Skin epidermis (tissue), 12 donors: ENCODE measurements at regions not wholly inside any gene's neighbourhood (a gene's known extent, or its start where the extent isn't known, plus 50 kb on each side); places are given as distances from the start of the nearest gene placed in this dataset.

Experiments
- H3K27ac ChIP-seq, 21 experiments: fragments of 200-600 bp; sonication (generic) in 11 of 21; one replicate each; pipeline ENCODE4 v1.5.0; 2020; ENCODE audit warnings: mild to moderate bottlenecking in 3 of 21, inconsistent platforms in 2 of 21, moderate library complexity in 2 of 21
- H3K4me3 ChIP-seq, 7 experiments: fragments of 200-600 bp; sonication (generic) in 2 of 7; one replicate each; pipeline ENCODE4 v1.5.0; 2020; ENCODE audit warnings: inconsistent platforms in 2 of 7, mild to moderate bottlenecking in 2 of 7, moderate library complexity in 1 of 7

GRCh38 chr6:169342710-169343109 is 89.1 kb upstream of the THBS2 start:
- H3K4me3 ChIP-seq: no peak overlapping the region
- H3K27ac ChIP-seq: peak overlapping the region in 11 of 21 experiments; percentile 26 to 74 (median 45)

- H3K4me3 ChIP-seq: no peak overlapping the region
- H3K27ac ChIP-seq: peak overlapping the region in 13 of 21 experiments; percentile 26 to 65 (median 45)
These were observed 88.1 kb upstream of the THBS2 start for GRCh38 chr6:169341706-169342105.

GRCh38 chr6:169341065-169341464 is 87.4 kb upstream of the THBS2 start:
- no peak overlapping the region for H3K4me3 ChIP-seq
- peak overlapping the region in 5 of 21 experiments; percentile 32 to 81 (median 68) for H3K27ac ChIP-seq

GRCh38 chr6:169340395-169340794 is 86.7 kb upstream of the THBS2 start:
- Histone ChIP-seq H3K27ac (peak overlapping the region in 19 of 21 experiments; percentile 30 to 81 (median 61)), H3K4me3 (no peak overlapping the region)

GRCh38 chr6:169339731-169340309 is 86.2 kb upstream of the THBS2 start:
- Histone ChIP-seq H3K27ac (peak overlapping the region in 19 of 21 experiments; percentile 30 to 81 (median 64)), H3K4me3 (no peak overlapping the region)

GRCh38 chr6:169339025-169339424 is 85.4 kb upstream of the THBS2 start:
- Histone ChIP-seq H3K4me3 (no peak overlapping the region), H3K27ac (peak overlapping the region in 17 of 21 experiments; percentile 0 to 81 (median 57))

- Histone ChIP-seq H3K27ac (peak overlapping the region in 18 of 21 experiments; percentile 0 to 81 (median 49)), H3K4me3 (no peak overlapping the region)
These were observed 84.3 kb upstream of the THBS2 start for GRCh38 chr6:169337886-169338445.

- Histone ChIP-seq H3K27ac (no peak overlapping the region), H3K4me3 (no peak overlapping the region)
These were observed 81.7 kb upstream of the THBS2 start for GRCh38 chr6:169335301-169335700.

- Histone ChIP-seq H3K4me3 (no peak overlapping the region), H3K27ac (no peak overlapping the region)
These were observed 78.6 kb upstream of the THBS2 start for GRCh38 chr6:169332250-169332649.

- peak overlapping the region in 2 of 21 experiments; percentile 2 to 43 for H3K27ac ChIP-seq
These were observed 74.6 kb upstream of the THBS2 start for GRCh38 chr6:169328112-169328801.

GRCh38 chr6:169326067-169326799 is 72.6 kb upstream of the THBS2 start:
- H3K27ac ChIP-seq: no peak overlapping the region
- H3K4me3 ChIP-seq: no peak overlapping the region

More at GRCh38 chr6:169328112-169328801, 74.6 kb upstream of the THBS2 start:
- H3K4me3 ChIP-seq: no peak overlapping the region

- Histone ChIP-seq H3K4me3 (no peak overlapping the region), H3K27ac (peak overlapping the region in 3 of 21 experiments; percentile 4 to 21 (median 11))
These were observed 71.2 kb upstream of the THBS2 start for GRCh38 chr6:169324656-169325459.

GRCh38 chr6:169324086-169324485 is 70.4 kb upstream of the THBS2 start:
- Histone ChIP-seq H3K27ac (no peak overlapping the region), H3K4me3 (no peak overlapping the region)

- Histone ChIP-seq H3K4me3 (no peak overlapping the region), H3K27ac (peak overlapping the region in 1 of 21 experiments; percentile 26)
These were observed 69.6 kb upstream of the THBS2 start for GRCh38 chr6:169323221-169323620.

- Histone ChIP-seq H3K27ac (peak overlapping the region in 2 of 21 experiments; percentile 72), H3K4me3 (no peak overlapping the region)
These were observed 67.9 kb upstream of the THBS2 start for GRCh38 chr6:169321546-169321945.

- peak overlapping the region in 7 of 21 experiments; percentile 13 to 72 (median 51) for H3K27ac ChIP-seq
- H3K4me3 ChIP-seq: no peak overlapping the region
These were observed 66.4 kb upstream of the THBS2 start for GRCh38 chr6:169320013-169320412.

- Histone ChIP-seq H3K27ac (no peak overlapping the region), H3K4me3 (no peak overlapping the region)
These were observed 64.0 kb upstream of the THBS2 start for GRCh38 chr6:169317441-169318202.

GRCh38 chr6:169316651-169317050 is 63.0 kb upstream of the THBS2 start:
- Histone ChIP-seq H3K4me3 (no peak overlapping the region), H3K27ac (peak overlapping the region in 1 of 21 experiments; percentile 50)
